ENCODE measurements at regions not wholly inside any gene's neighbourhood (a gene's known extent, or its start where the extent isn't known, plus 50 kb on each side); places are given as distances from the start of the nearest gene placed in this dataset.

GRCh38 chr18:42182728-42183700 is 228.0 kb downstream of the PIK3C3 start:
- H3K4me2 ChIP-seq, result no peak overlapping the region
- no peaks in the 10 kb centered on the region for H4K20me1 ChIP-seq (ENCODE audit: insufficient read depth)
- no peak for DNase-seq
- H3K27ac ChIP-seq (ENCODE audit: low read depth in 2 of 2, low read length in 1 of 2), result peak overlapping the region; percentile 58 to 75
- H3K9me3 ChIP-seq, result no peaks in the 10 kb centered on the region
- ChIA-PET CTCF (interaction anchor here (1.0 to 1.6 kb wide), 4 partner anchors 19 to 129 kb away, joined by 3 to 5 read pairs (median 4); no protein-coding TSS in a partner anchor), POLR2A (no interaction called here)
- H3K9me2 ChIP-seq, result no peaks in the 10 kb centered on the region
- H3K4me3 ChIP-seq (ENCODE audit: low read depth in 2 of 2, low read length in 1 of 2), result no peak overlapping the region
- 48% methylated on average over 7 of the region's 7 CpGs for WGBS (ENCODE audit: low lambda C conversion rate)
- H3F3A ChIP-seq (replicated peaks; ENCODE audit: insufficient read depth), result peaks cover 7% of the 10 kb centered on the region
- no peak overlapping the region for H2AFZ ChIP-seq (ENCODE audit: low read depth)
- H3K79me2 ChIP-seq (ENCODE audit: insufficient read depth), result no peaks in the 10 kb centered on the region
- H3K4me1 ChIP-seq (ENCODE audit: control insufficient read depth in 1 of 2, insufficient read depth in 2 of 2, low read depth in 1 of 2, low read length in 1 of 2), result peaks cover 4 to 21% of the 10 kb centered on the region in 2 experiments; a peak in 2 of 4 replicates
- H3K9ac ChIP-seq, result no peak overlapping the region
- no peaks in the 10 kb centered on the region for H3K27me3 ChIP-seq (ENCODE audit: insufficient read depth)
- no peaks in the 10 kb centered on the region for H3K36me3 ChIP-seq (replicated peaks in 1 of 2; ENCODE audit: control insufficient read depth in 1 of 2, insufficient read depth in 2 of 2, low read length in 1 of 2)
- TF ChIP-seq RFX5 (IDR thresholded peaks at IDR 0.05; ENCODE audit: low read length) (no peak), EZH2phosphoT487 (IDR thresholded peaks at IDR 0.05; ENCODE audit: borderline replicate concordance, low read depth) (no peak), ZBTB33 (IDR thresholded peaks at IDR 0.05; ENCODE audit: borderline replicate concordance, low read depth) (no peak), FOXJ3 (CRISPR knock-in tag; IDR thresholded peaks at IDR 0.05) (no peak), SIN3A (IDR thresholded peaks at IDR 0.05; ENCODE audit: borderline replicate concordance, low read depth, low read length) (no peak), FOSL2 (IDR thresholded peaks at IDR 0.05; ENCODE audit: borderline replicate concordance, low read depth) (peak; percentile 19; the same call in 1 of the 2 replicates), GATA2 (CRISPR knock-in tag; IDR thresholded peaks at IDR 0.05) (0 out of 2 replicates have a peak, but pooled peaks have one; percentile 25), TAF1 (IDR thresholded peaks at IDR 0.05; ENCODE audit: borderline replicate concordance, low read depth, low read length) (no peak), CTCF (IDR thresholded peaks at IDR 0.05) (no peak), MAX (IDR thresholded peaks at IDR 0.05; ENCODE audit: low read depth) (0 out of 2 replicates have a peak, but pooled peaks have one; percentile 16), RCOR1 (IDR thresholded peaks at IDR 0.05; ENCODE audit: low read length) (no peak), MXI1 (IDR thresholded peaks at IDR 0.05; ENCODE audit: low read depth, low read length) (no peak), ELF1 (IDR thresholded peaks at IDR 0.05) (no peak), NRF1 (IDR thresholded peaks at IDR 0.05; ENCODE audit: low read depth, low read length) (no peak), EP300 (IDR thresholded peaks at IDR 0.05; ENCODE audit: borderline replicate concordance in 1 of 2, low read depth in 1 of 2, low read length in 1 of 2) (peak in 1 of 2 experiments; percentile 21; a peak in 1 of 4 replicates), CHD2 (IDR thresholded peaks at IDR 0.05; ENCODE audit: low read length, partially characterized antibody) (no peak), NFIC (IDR thresholded peaks at IDR 0.05; ENCODE audit: borderline replicate concordance) (no peak), IRF3 (IDR thresholded peaks at IDR 0.05; ENCODE audit: low read depth, low read length) (no peak)
- TF ChIP-seq, protein P1, sequence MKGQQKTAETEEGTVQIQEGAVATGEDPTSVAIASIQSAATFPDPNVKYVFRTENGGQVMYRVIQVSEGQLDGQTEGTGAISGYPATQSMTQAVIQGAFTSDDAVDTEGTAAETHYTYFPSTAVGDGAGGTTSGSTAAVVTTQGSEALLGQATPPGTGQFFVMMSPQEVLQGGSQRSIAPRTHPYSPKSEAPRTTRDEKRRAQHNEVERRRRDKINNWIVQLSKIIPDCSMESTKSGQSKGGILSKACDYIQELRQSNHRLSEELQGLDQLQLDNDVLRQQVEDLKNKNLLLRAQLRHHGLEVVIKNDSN (IDR thresholded peaks at IDR 0.05; ENCODE audit: borderline replicate concordance, low read depth), result no peak
- TF ChIP-seq, protein P2, sequence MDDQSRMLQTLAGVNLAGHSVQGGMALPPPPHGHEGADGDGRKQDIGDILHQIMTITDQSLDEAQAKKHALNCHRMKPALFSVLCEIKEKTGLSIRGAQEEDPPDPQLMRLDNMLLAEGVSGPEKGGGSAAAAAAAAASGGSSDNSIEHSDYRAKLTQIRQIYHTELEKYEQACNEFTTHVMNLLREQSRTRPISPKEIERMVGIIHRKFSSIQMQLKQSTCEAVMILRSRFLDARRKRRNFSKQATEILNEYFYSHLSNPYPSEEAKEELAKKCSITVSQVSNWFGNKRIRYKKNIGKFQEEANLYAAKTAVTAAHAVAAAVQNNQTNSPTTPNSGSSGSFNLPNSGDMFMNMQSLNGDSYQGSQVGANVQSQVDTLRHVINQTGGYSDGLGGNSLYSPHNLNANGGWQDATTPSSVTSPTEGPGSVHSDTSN (IDR thresholded peaks at IDR 0.05), result peak; percentile 75
